Omental fat pad (tissue), 3 donors: ENCODE measurements at regions not wholly inside any gene's neighbourhood (a gene's known extent, or its start where the extent isn't known, plus 50 kb on each side); places are given as distances from the start of the nearest gene placed in this dataset.

Experiments used
- ATAC-seq: fragments of 150-250 bp; one replicate; pipeline ENCODE4 v1.9.1; 2016; ENCODE audit warnings: mild to moderate bottlenecking, moderate library complexity; ENCODE audit not compliant: low FRiP score
- DNase-seq: peaks from one replicate; pipeline ENCODE4 v3.0.0-alpha.2; 2019; ENCODE audit warnings: low spot score
- CTCF ChIP-seq, 3 donors: fragments of 450-650 bp; IDR thresholded peaks; one replicate each; pipeline ENCODE4 v1.5.1; 2016 to 2017; ENCODE audit warnings: antibody characterized with exemption in 3 of 3, mild to moderate bottlenecking in 3 of 3, moderate library complexity in 2 of 3

- no peak for TF ChIP-seq CTCF (IDR thresholded peaks at IDR 0.05)
- DNase-seq (no peak), ATAC-seq (no peak)
Measured at GRCh38 chr2:42984617-42985016, 192.2 kb upstream of the HAAO start.

GRCh38 chr2:42984081-42984480 lies 191.7 kb upstream of the HAAO start:
- TF ChIP-seq CTCF (IDR thresholded peaks at IDR 0.05), result no peak
- ATAC-seq (no peak), DNase-seq (no peak)

GRCh38 chr2:42980764-42981416 lies 188.5 kb upstream of the HAAO start:
- no peak for TF ChIP-seq CTCF (IDR thresholded peaks at IDR 0.05)
- no peak for ATAC-seq
- DNase-seq, result no peak

- no peak for DNase-seq
- ATAC-seq, result no peak
- TF ChIP-seq CTCF (IDR thresholded peaks at IDR 0.05), result no peak
Measured at GRCh38 chr2:42979870-42980763, 187.7 kb upstream of the HAAO start.

- TF ChIP-seq CTCF (IDR thresholded peaks at IDR 0.05), result no peak
- DNase-seq, result no peak
- no peak for ATAC-seq
Measured at GRCh38 chr2:42979416-42979869, 187.1 kb upstream of the HAAO start.

GRCh38 chr2:42978887-42979415 lies 186.6 kb upstream of the HAAO start:
- DNase-seq (no peak), ATAC-seq (no peak)
- TF ChIP-seq CTCF (IDR thresholded peaks at IDR 0.05), result no peak
